DOHH2 (cell line): ENCODE measurements at regions not wholly inside any gene's neighbourhood (a gene's known extent, or its start where the extent isn't known, plus 50 kb on each side); places are given as distances from the start of the nearest gene placed in this dataset.
"Not testable (repeated sequence)": the region's sequence is repeated elsewhere in the genome, so short reads cannot be mapped to it uniquely, and the experiment has no call there.

Experiments
- H3F3A ChIP-seq: fragments of 200-600 bp; sonication (generic), shearing (Covaris generic); 2 replicates; pipeline ENCODE4 v1.6.0; 2016; ENCODE audit warnings: antibody characterized with exemption, mild to moderate bottlenecking; ENCODE audit not compliant: control insufficient read depth, insufficient read depth
- H3K27ac ChIP-seq: fragments of 200-600 bp; sonication (generic); 2 replicates; pipeline ENCODE4 v1.5.1; 2014; ENCODE audit warnings: low read depth, mild to moderate bottlenecking, low read length, moderate library complexity
- H3K27me3 ChIP-seq: fragments of 200-600 bp; sonication (generic); 2 replicates; pipeline ENCODE4 v1.6.1; 2014; ENCODE audit warnings: mild to moderate bottlenecking, low read length, mixed read lengths; ENCODE audit not compliant: control insufficient read depth
- H3K36me3 ChIP-seq: fragments of 200-600 bp; sonication (generic); 2 replicates; pipeline ENCODE4 v1.6.1; 2014; ENCODE audit warnings: mild to moderate bottlenecking, low read length, moderate library complexity, mixed read lengths; ENCODE audit not compliant: control insufficient read depth
- H3K4me1 ChIP-seq: fragments of 200-600 bp; sonication (generic); 2 replicates; pipeline ENCODE4 v1.6.1; 2014; ENCODE audit warnings: mild to moderate bottlenecking, low read length, mixed read lengths; ENCODE audit not compliant: control insufficient read depth
- H3K4me2 ChIP-seq: fragments of 200-600 bp; sonication (generic); 2 replicates; pipeline ENCODE4 v1.6.0; 2014; ENCODE audit warnings: mild to moderate bottlenecking, low read length, moderate library complexity
- H3K4me3 ChIP-seq: fragments of 200-600 bp; sonication (generic); 2 replicates; pipeline ENCODE4 v1.5.1; 2014; ENCODE audit warnings: mild to moderate bottlenecking, low read length, mixed read lengths
- H3K79me2 ChIP-seq: fragments of 200-600 bp; sonication (generic); 2 replicates; pipeline ENCODE4 v1.6.1; 2014; ENCODE audit warnings: mild to moderate bottlenecking, low read length, mixed read lengths; ENCODE audit not compliant: control insufficient read depth
- H3K9me2 ChIP-seq: fragments of 200-600 bp; sonication (generic); replicated peaks from 2 replicates; pipeline ENCODE4 v1.6.1; 2014; ENCODE audit warnings: mild to moderate bottlenecking, low read length, mixed read lengths; ENCODE audit not compliant: control insufficient read depth
- H3K9me3 ChIP-seq: fragments of 200-600 bp; sonication (generic); 2 replicates; pipeline ENCODE4 v1.6.1; 2014; ENCODE audit warnings: antibody characterized with exemption, low read length, mixed read lengths; ENCODE audit not compliant: control insufficient read depth, insufficient read depth
- H4K20me1 ChIP-seq: fragments of 200-600 bp; sonication (generic); 2 replicates; pipeline ENCODE4 v1.6.0; 2014; ENCODE audit warnings: low read depth, mild to moderate bottlenecking, antibody characterized with exemption, low read length, moderate library complexity; ENCODE audit not compliant: control insufficient read depth, insufficient read depth
- CTCF ChIP-seq: fragments of 200-600 bp; sonication (generic); IDR thresholded peaks from one replicate; pipeline ENCODE4 v1.5.1; 2014; ENCODE audit warnings: antibody characterized with exemption, mild to moderate bottlenecking, low read depth, low read length; ENCODE audit not compliant: poor library complexity, severe bottlenecking

GRCh38 chr14:19305776-19306175 lies 128.4 kb downstream of the POTEG start:
- H4K20me1 ChIP-seq, H3K36me3 ChIP-seq, H3K4me3 ChIP-seq, H3K9me2 ChIP-seq, H3F3A ChIP-seq, H3K9me3 ChIP-seq, H3K4me2 ChIP-seq, H3K4me1 ChIP-seq, H3K27ac ChIP-seq, H3K27me3 ChIP-seq, H3K79me2 ChIP-seq: not testable (repeated sequence)

- not testable (repeated sequence) for H3K36me3 ChIP-seq, H3K4me2 ChIP-seq
Observed at GRCh38 chr14:19306405-19306804, 127.7 kb downstream of the POTEG start.

GRCh38 chr14:19311023-19311422 lies 123.1 kb downstream of the POTEG start:
- H3K4me1 ChIP-seq, H3K27ac ChIP-seq, H3K9me2 ChIP-seq, H3K4me3 ChIP-seq, H3K79me2 ChIP-seq, H3K4me2 ChIP-seq, H3K36me3 ChIP-seq, H3F3A ChIP-seq, H4K20me1 ChIP-seq, H3K9me3 ChIP-seq, H3K27me3 ChIP-seq: not testable (repeated sequence)
- TF ChIP-seq CTCF: peak; percentile 10

More at GRCh38 chr14:19306405-19306804, 127.7 kb downstream of the POTEG start:
- H3K4me1 ChIP-seq, H3K27me3 ChIP-seq, H3F3A ChIP-seq, H3K9me3 ChIP-seq, H3K9me2 ChIP-seq, H3K4me3 ChIP-seq, H3K27ac ChIP-seq, H4K20me1 ChIP-seq, H3K79me2 ChIP-seq: not testable (repeated sequence)

GRCh38 chr14:19330678-19331077 lies 103.5 kb downstream of the POTEG start:
- H4K20me1 ChIP-seq, H3K79me2 ChIP-seq, H3K9me2 ChIP-seq, H3K4me2 ChIP-seq, H3F3A ChIP-seq, H3K27me3 ChIP-seq, H3K4me1 ChIP-seq, H3K36me3 ChIP-seq, H3K27ac ChIP-seq, H3K4me3 ChIP-seq, H3K9me3 ChIP-seq: not testable (repeated sequence)

- H3K36me3 ChIP-seq, H3K79me2 ChIP-seq, H3K27me3 ChIP-seq, H3K4me3 ChIP-seq, H4K20me1 ChIP-seq, H3K4me1 ChIP-seq, H3F3A ChIP-seq, H3K9me2 ChIP-seq, H3K4me2 ChIP-seq, H3K9me3 ChIP-seq, H3K27ac ChIP-seq: not testable (repeated sequence)
Observed at GRCh38 chr14:19337232-19338059, 96.7 kb downstream of the POTEG start.

GRCh38 chr14:19338060-19338372 lies 96.1 kb downstream of the POTEG start:
- not testable (repeated sequence) for H3K4me3 ChIP-seq, H3K9me2 ChIP-seq, H4K20me1 ChIP-seq, H3K36me3 ChIP-seq, H3K27me3 ChIP-seq, H3K4me2 ChIP-seq, H3K9me3 ChIP-seq, H3F3A ChIP-seq, H3K27ac ChIP-seq, H3K4me1 ChIP-seq, H3K79me2 ChIP-seq

GRCh38 chr14:19340976-19341375 lies 93.2 kb downstream of the POTEG start:
- not testable (repeated sequence) for H3K9me3 ChIP-seq, H3F3A ChIP-seq, H3K4me2 ChIP-seq, H3K36me3 ChIP-seq, H3K4me1 ChIP-seq, H4K20me1 ChIP-seq, H3K79me2 ChIP-seq, H3K27me3 ChIP-seq, H3K9me2 ChIP-seq, H3K4me3 ChIP-seq, H3K27ac ChIP-seq

GRCh38 chr14:19341627-19342026 lies 92.5 kb downstream of the POTEG start:
- not testable (repeated sequence) for H3K36me3 ChIP-seq, H3K9me2 ChIP-seq, H3K79me2 ChIP-seq, H3K4me3 ChIP-seq, H4K20me1 ChIP-seq, H3F3A ChIP-seq, H3K27me3 ChIP-seq, H3K9me3 ChIP-seq, H3K4me1 ChIP-seq, H3K4me2 ChIP-seq, H3K27ac ChIP-seq
